ENCODE measurements at regions not wholly inside any gene's neighbourhood (a gene's known extent, or its start where the extent isn't known, plus 50 kb on each side); places are given as distances from the start of the nearest gene placed in this dataset.

GRCh38 chr16:85323961-85324253 lies 211.6 kb upstream of the CIBAR2 start:
- ATAC-seq (ENCODE audit: insufficient read depth, low FRiP score) = no peak
- no peak overlapping the region for H3K9ac ChIP-seq (ENCODE audit: insufficient read depth in 1 of 2, low read length in 2 of 2)
- TF ChIP-seq CTCF (IDR thresholded peaks at IDR 0.05; ENCODE audit: control extremely low read depth, extremely low read depth) = no peak
- H3K9me3 ChIP-seq (ENCODE audit: control insufficient read depth in 4 of 4, insufficient read depth in 3 of 4, low read length in 3 of 4) = peaks cover 0 to 2% (median 0%) of the 10 kb centered on the region in 4 donors
- H3K27me3 ChIP-seq (ENCODE audit: control insufficient read depth in 3 of 3, insufficient read depth in 3 of 3, low read length in 2 of 3) = no peaks in the 10 kb centered on the region
- H3K36me3 ChIP-seq (ENCODE audit: control insufficient read depth in 4 of 4, insufficient read depth in 4 of 4, low read length in 4 of 4) = no peaks in the 10 kb centered on the region
- no peak overlapping the region for H3K27ac ChIP-seq (ENCODE audit: low read depth in 1 of 2, low read length in 1 of 2)
- DNase-seq = no peak
- H3K4me3 ChIP-seq = no peak overlapping the region
- H3K4me1 ChIP-seq (ENCODE audit: control insufficient read depth in 5 of 5, insufficient read depth in 5 of 5, low read length in 5 of 5) = peaks cover 2 to 42% (median 23%) of the 10 kb centered on the region in 5 donors
- 97% methylated on average over 10 of the region's 10 CpGs for WGBS, 2 donors

GRCh38 chr16:85324488-85324887 lies 212.2 kb upstream of the CIBAR2 start:
- DNase-seq (peak in 1 of 3 donors; percentile 63), ATAC-seq (ENCODE audit: insufficient read depth, low FRiP score) (no peak)
- Histone ChIP-seq H3K9me3 (ENCODE audit: control insufficient read depth in 4 of 4, insufficient read depth in 3 of 4, low read length in 3 of 4) (peaks cover 0 to 2% (median 0%) of the 10 kb centered on the region in 4 donors), H3K27me3 (ENCODE audit: control insufficient read depth in 3 of 3, insufficient read depth in 3 of 3, low read length in 2 of 3) (no peaks in the 10 kb centered on the region), H3K9ac (ENCODE audit: insufficient read depth in 1 of 2, low read length in 2 of 2) (no peak overlapping the region), H3K4me3 (no peak overlapping the region), H3K27ac (ENCODE audit: low read depth in 1 of 2, low read length in 1 of 2) (no peak overlapping the region), H3K4me1 (ENCODE audit: control insufficient read depth in 5 of 5, insufficient read depth in 5 of 5, low read length in 5 of 5) (peaks cover 2 to 47% (median 24%) of the 10 kb centered on the region in 5 donors), H3K36me3 (ENCODE audit: control insufficient read depth in 4 of 4, insufficient read depth in 4 of 4, low read length in 4 of 4) (no peaks in the 10 kb centered on the region)
- 87 to 90% methylated on average over 12 to 13 of the region's 13 CpGs for WGBS, 2 donors
- TF ChIP-seq CTCF (IDR thresholded peaks at IDR 0.05; ENCODE audit: control extremely low read depth, extremely low read depth) = no peak

GRCh38 chr16:85326113-85326793 lies 214.0 kb upstream of the CIBAR2 start:
- Histone ChIP-seq H3K4me3 (no peak overlapping the region), H3K9me3 (ENCODE audit: control insufficient read depth in 4 of 4, insufficient read depth in 3 of 4, low read length in 3 of 4) (peaks cover 0 to 2% (median 0%) of the 10 kb centered on the region in 4 donors), H3K9ac (ENCODE audit: insufficient read depth in 1 of 2, low read length in 2 of 2) (no peak overlapping the region), H3K27me3 (ENCODE audit: control insufficient read depth in 3 of 3, insufficient read depth in 3 of 3, low read length in 2 of 3) (no peaks in the 10 kb centered on the region), H3K36me3 (ENCODE audit: control insufficient read depth in 4 of 4, insufficient read depth in 4 of 4, low read length in 4 of 4) (no peaks in the 10 kb centered on the region), H3K27ac (ENCODE audit: low read depth in 1 of 2, low read length in 1 of 2) (no peak overlapping the region), H3K4me1 (ENCODE audit: control insufficient read depth in 5 of 5, insufficient read depth in 5 of 5, low read length in 5 of 5) (peaks cover 2 to 51% (median 22%) of the 10 kb centered on the region in 5 donors)
- WGBS, 2 donors = 63 to 77% methylated on average over 12 of the region's 12 CpGs
- no peak for DNase-seq
- no peak for ATAC-seq (ENCODE audit: insufficient read depth, low FRiP score)
- TF ChIP-seq CTCF (IDR thresholded peaks at IDR 0.05; ENCODE audit: control extremely low read depth, extremely low read depth) = no peak

- H3K9me3 ChIP-seq (ENCODE audit: control insufficient read depth in 4 of 4, insufficient read depth in 3 of 4, low read length in 3 of 4) = peaks cover 0 to 2% (median 0%) of the 10 kb centered on the region in 4 donors
- no peak overlapping the region for H3K27ac ChIP-seq (ENCODE audit: low read depth in 1 of 2, low read length in 1 of 2)
- 82 to 90% methylated on average over 8 of the region's 8 CpGs for WGBS, 2 donors
- no peak overlapping the region for H3K9ac ChIP-seq (ENCODE audit: insufficient read depth in 1 of 2, low read length in 2 of 2)
- no peaks in the 10 kb centered on the region for H3K36me3 ChIP-seq (ENCODE audit: control insufficient read depth in 4 of 4, insufficient read depth in 4 of 4, low read length in 4 of 4)
- no peaks in the 10 kb centered on the region for H3K27me3 ChIP-seq (ENCODE audit: control insufficient read depth in 3 of 3, insufficient read depth in 3 of 3, low read length in 2 of 3)
- H3K4me3 ChIP-seq = no peak overlapping the region
- no peak for TF ChIP-seq CTCF (IDR thresholded peaks at IDR 0.05; ENCODE audit: control extremely low read depth, extremely low read depth)
- ATAC-seq (ENCODE audit: insufficient read depth, low FRiP score) = no peak
- DNase-seq = no peak
- peaks cover 2 to 46% (median 17%) of the 10 kb centered on the region in 5 donors for H3K4me1 ChIP-seq (ENCODE audit: control insufficient read depth in 5 of 5, insufficient read depth in 5 of 5, low read length in 5 of 5)
These were observed 214.5 kb upstream of the CIBAR2 start for GRCh38 chr16:85326794-85327181.
